DND-41 (cell line): ENCODE measurements at regions not wholly inside any gene's neighbourhood (a gene's known extent, or its start where the extent isn't known, plus 50 kb on each side); places are given as distances from the start of the nearest gene placed in this dataset.

Experiments
- ATAC-seq: fragments of 200-7000 bp; cut with Tn5 transposase; 3 replicates; pipeline ENCODE4 v1.9.1; 2021; ENCODE audit warnings: low read depth; ENCODE audit not compliant: insufficient read depth
- DNase-seq: peaks from one replicate; pipeline ENCODE4 v3.0.0-alpha.2; 2020
- H2AFZ ChIP-seq: 2 replicates; pipeline ENCODE4 v1.6.0; 2012; ENCODE audit warnings: low read depth, low read length
- H3K27ac ChIP-seq: 2 replicates; pipeline ENCODE4 v1.5.1; 2012; ENCODE audit warnings: low read length, inconsistent platforms
- H3K27me3 ChIP-seq: fragments of 200-600 bp; sonication (generic); 2 replicates; pipeline ENCODE4 v1.6.0; 2012; ENCODE audit warnings: low read length, mild to moderate bottlenecking, inconsistent platforms; ENCODE audit not compliant: insufficient read depth, poor library complexity
- H3K36me3 ChIP-seq: 2 replicates; pipeline ENCODE4 v1.5.1; 2012; ENCODE audit warnings: low read length, inconsistent platforms; ENCODE audit not compliant: insufficient read depth
- H3K4me1 ChIP-seq: 2 replicates; pipeline ENCODE4 v1.5.1; 2012; ENCODE audit warnings: mild to moderate bottlenecking, low read length; ENCODE audit not compliant: insufficient read depth
- H3K4me2 ChIP-seq: 2 replicates; pipeline ENCODE4 v1.6.0; 2012; ENCODE audit warnings: mild to moderate bottlenecking, moderate library complexity, low read length, inconsistent platforms; ENCODE audit not compliant: insufficient read depth
- H3K4me3 ChIP-seq, 2 experiments: fragments of 200-600 bp in 1 of 2; shearing (Covaris generic) in 1 of 2; 2 replicates each; pipeline ENCODE4 v1.5.1; 2012 to 2016; ENCODE audit warnings: inconsistent platforms in 2 of 2, low read length in 2 of 2, mild to moderate bottlenecking in 2 of 2, low read depth in 1 of 2, moderate library complexity in 1 of 2
- H3K79me2 ChIP-seq: 2 replicates; pipeline ENCODE4 v1.6.0; 2012; ENCODE audit warnings: low read length, inconsistent platforms; ENCODE audit not compliant: insufficient read depth
- H3K9ac ChIP-seq: 2 replicates; pipeline ENCODE4 v1.6.0; 2012; ENCODE audit warnings: low read depth, mild to moderate bottlenecking, inconsistent platforms, low read length, moderate library complexity
- H3K9me3 ChIP-seq: 2 replicates; pipeline ENCODE4 v1.5.1; 2012; ENCODE audit warnings: low read length, moderate library complexity, mild to moderate bottlenecking, inconsistent platforms; ENCODE audit not compliant: insufficient read depth, severe bottlenecking
- H4K20me1 ChIP-seq: 2 replicates; pipeline ENCODE4 v1.6.0; 2012; ENCODE audit warnings: low read length; ENCODE audit not compliant: insufficient read depth
- EZH2 ChIP-seq: IDR thresholded peaks from 3 replicates; pipeline ENCODE4 v1.6.1; 2012; ENCODE audit warnings: borderline replicate concordance, low read depth, mild to moderate bottlenecking, moderate library complexity, low read length, inconsistent platforms; ENCODE audit not compliant: severe bottlenecking
- TF ChIP-seq, protein P1 (sequence below): IDR thresholded peaks from 2 replicates; pipeline ENCODE4 v1.5.1; 2012; ENCODE audit warnings: borderline replicate concordance, low read length, moderate library complexity, mild to moderate bottlenecking; ENCODE audit not compliant: poor library complexity, severe bottlenecking; ENCODE audit errors: extremely low read depth

- Histone ChIP-seq H3K4me1 (no peaks in the 10 kb centered on the region), H2AFZ (no peak overlapping the region), H3K9ac (no peak overlapping the region), H3K36me3 (no peaks in the 10 kb centered on the region), H3K27me3 (peaks cover 10% of the 10 kb centered on the region), H3K4me3 (no peak overlapping the region), H3K4me2 (no peak overlapping the region), H3K9me3 (no peaks in the 10 kb centered on the region), H4K20me1 (no peaks in the 10 kb centered on the region), H3K79me2 (no peaks in the 10 kb centered on the region), H3K27ac (no peak overlapping the region)
- no peak for ATAC-seq
- no peak for TF ChIP-seq EZH2
- TF ChIP-seq, protein P1, sequence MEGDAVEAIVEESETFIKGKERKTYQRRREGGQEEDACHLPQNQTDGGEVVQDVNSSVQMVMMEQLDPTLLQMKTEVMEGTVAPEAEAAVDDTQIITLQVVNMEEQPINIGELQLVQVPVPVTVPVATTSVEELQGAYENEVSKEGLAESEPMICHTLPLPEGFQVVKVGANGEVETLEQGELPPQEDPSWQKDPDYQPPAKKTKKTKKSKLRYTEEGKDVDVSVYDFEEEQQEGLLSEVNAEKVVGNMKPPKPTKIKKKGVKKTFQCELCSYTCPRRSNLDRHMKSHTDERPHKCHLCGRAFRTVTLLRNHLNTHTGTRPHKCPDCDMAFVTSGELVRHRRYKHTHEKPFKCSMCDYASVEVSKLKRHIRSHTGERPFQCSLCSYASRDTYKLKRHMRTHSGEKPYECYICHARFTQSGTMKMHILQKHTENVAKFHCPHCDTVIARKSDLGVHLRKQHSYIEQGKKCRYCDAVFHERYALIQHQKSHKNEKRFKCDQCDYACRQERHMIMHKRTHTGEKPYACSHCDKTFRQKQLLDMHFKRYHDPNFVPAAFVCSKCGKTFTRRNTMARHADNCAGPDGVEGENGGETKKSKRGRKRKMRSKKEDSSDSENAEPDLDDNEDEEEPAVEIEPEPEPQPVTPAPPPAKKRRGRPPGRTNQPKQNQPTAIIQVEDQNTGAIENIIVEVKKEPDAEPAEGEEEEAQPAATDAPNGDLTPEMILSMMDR: no peak
- no peak for DNase-seq
Measured at GRCh38 chr5:133883916-133884315, 84.5 kb downstream of the C5orf15 start.

DNA sequence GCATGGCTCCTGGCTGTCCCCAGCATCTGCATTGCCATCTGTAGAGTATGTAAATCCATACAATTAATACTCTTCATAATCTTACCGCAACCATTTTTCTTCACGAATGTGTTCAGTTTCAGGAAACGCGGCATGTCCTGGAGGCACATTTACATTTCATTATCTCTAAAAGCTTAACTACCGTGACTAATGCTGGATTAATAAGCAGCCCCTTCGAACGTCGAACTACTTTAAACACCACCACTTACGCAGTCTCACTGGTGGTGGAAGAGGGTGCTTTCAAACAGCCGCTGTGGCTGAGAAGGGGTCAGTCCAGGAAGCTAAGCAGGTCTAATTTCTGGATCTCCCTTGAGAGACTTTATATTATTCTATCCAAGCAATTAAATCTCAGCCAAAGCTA, 85.6 kb downstream of the C5orf15 start:
- TF ChIP-seq EZH2: no peak
- TF ChIP-seq, protein P1: no peak
- H3K4me2 ChIP-seq: no peak overlapping the region
- H3K27ac ChIP-seq: no peak overlapping the region
- peaks cover 10% of the 10 kb centered on the region for H3K27me3 ChIP-seq
- H3K9me3 ChIP-seq: no peaks in the 10 kb centered on the region
- ATAC-seq: no peak
- no peak overlapping the region for H2AFZ ChIP-seq
- no peaks in the 10 kb centered on the region for H4K20me1 ChIP-seq
- H3K36me3 ChIP-seq: no peaks in the 10 kb centered on the region
- H3K4me1 ChIP-seq: no peaks in the 10 kb centered on the region
- no peak overlapping the region for H3K4me3 ChIP-seq
- H3K79me2 ChIP-seq: no peaks in the 10 kb centered on the region
- DNase-seq: no peak
- H3K9ac ChIP-seq: no peak overlapping the region

DNA sequence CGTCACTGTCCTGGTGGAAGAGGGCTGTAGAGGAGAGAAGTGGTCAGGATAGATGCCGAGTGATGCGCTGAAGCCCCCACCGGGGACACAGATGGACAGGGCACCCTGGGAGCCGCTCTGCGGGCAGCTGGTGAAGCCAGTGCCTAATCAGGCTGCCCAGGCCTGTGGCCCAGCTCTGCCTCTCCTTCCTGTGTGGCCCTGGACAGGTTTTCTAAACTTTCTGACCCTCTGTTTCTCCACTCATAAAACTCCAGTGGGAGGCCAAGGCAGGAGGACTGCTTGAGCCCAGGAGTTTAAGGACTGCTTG, 86.1 kb downstream of the C5orf15 start:
- no peak for TF ChIP-seq EZH2
- TF ChIP-seq, protein P1: no peak
- Histone ChIP-seq H3K79me2 (no peaks in the 10 kb centered on the region), H4K20me1 (no peaks in the 10 kb centered on the region), H3K9me3 (no peaks in the 10 kb centered on the region), H3K27ac (no peak overlapping the region), H3K9ac (no peak overlapping the region), H3K27me3 (peaks cover 12% of the 10 kb centered on the region), H3K4me3 (no peak overlapping the region), H3K36me3 (no peaks in the 10 kb centered on the region), H2AFZ (no peak overlapping the region), H3K4me1 (no peaks in the 10 kb centered on the region), H3K4me2 (no peak overlapping the region)
- DNase-seq (no peak), ATAC-seq (no peak)
